ENCODE measurements at regions not wholly inside any gene's neighbourhood (a gene's known extent, or its start where the extent isn't known, plus 50 kb on each side); places are given as distances from the start of the nearest gene placed in this dataset.
"Not testable (repeated sequence)": the region's sequence is repeated elsewhere in the genome, so short reads cannot be mapped to it uniquely, and the experiment has no call there.

- POLR2A ChIA-PET: no interaction called here
- no peak for TF ChIP-seq CTCF (IDR thresholded peaks at IDR 0.05; ENCODE audit: control extremely low read depth, extremely low read depth, low read depth, missing control alignments)
- no peak for DNase-seq (ENCODE audit: extremely low spot score)
- CTCF ChIA-PET: interaction anchor here (1.5 to 1.7 kb wide), 2 partner anchors 27 to 34 kb away, joined by 4 to 6 read pairs; no protein-coding TSS in a partner anchor
Observed at GRCh38 chr7:67344481-67345193, 348.0 kb downstream of the TYW1 start.

GRCh38 chr7:67346126-67346525 lies 349.5 kb downstream of the TYW1 start:
- ChIA-PET CTCF (interaction anchor here (1.5 to 1.7 kb wide), 2 partner anchors 25 to 32 kb away, joined by 4 to 6 read pairs; no protein-coding TSS in a partner anchor), POLR2A (no interaction called here)
- DNase-seq (ENCODE audit: extremely low spot score): no peak
- TF ChIP-seq CTCF (IDR thresholded peaks at IDR 0.05; ENCODE audit: control extremely low read depth, extremely low read depth, low read depth, missing control alignments): no peak

GRCh38 chr7:67346876-67347275 lies 350.2 kb downstream of the TYW1 start:
- DNase-seq (ENCODE audit: extremely low spot score): no peak
- TF ChIP-seq CTCF (IDR thresholded peaks at IDR 0.05; ENCODE audit: control extremely low read depth, extremely low read depth, low read depth, missing control alignments): no peak
- CTCF ChIA-PET: no interaction called here
- POLR2A ChIA-PET: no interaction called here

- CTCF ChIA-PET: no interaction called here
- TF ChIP-seq CTCF (IDR thresholded peaks at IDR 0.05; ENCODE audit: control extremely low read depth, extremely low read depth, low read depth, missing control alignments): no peak
- POLR2A ChIA-PET: no interaction called here
- no peak for DNase-seq (ENCODE audit: extremely low spot score)
Observed at GRCh38 chr7:67348171-67348570, 351.5 kb downstream of the TYW1 start.

GRCh38 chr7:67357653-67358052 lies 361.0 kb downstream of the TYW1 start:
- POLR2A ChIA-PET; DNase-seq (ENCODE audit: extremely low spot score): not testable (repeated sequence)
- CTCF ChIA-PET: interaction anchor here (1.4 kb wide), 1 partner anchor 20 kb away, joined by 3 read pairs; no protein-coding TSS in a partner anchor

- CTCF ChIA-PET: interaction anchor here (1.4 kb wide), 1 partner anchor 20 kb away, joined by 3 read pairs; no protein-coding TSS in a partner anchor
- DNase-seq (ENCODE audit: extremely low spot score); POLR2A ChIA-PET: not testable (repeated sequence)
Observed at GRCh38 chr7:67358316-67358715, 361.7 kb downstream of the TYW1 start.

- DNase-seq (ENCODE audit: extremely low spot score); POLR2A ChIA-PET: not testable (repeated sequence)
- CTCF ChIA-PET: interaction anchor here (1.4 kb wide), 1 partner anchor 19 kb away, joined by 3 read pairs; no protein-coding TSS in a partner anchor
Observed at GRCh38 chr7:67358738-67359137, 362.1 kb downstream of the TYW1 start.

- CTCF ChIA-PET: interaction anchor here (1.1 to 1.3 kb wide), 2 partner anchors 11 to 18 kb away, joined by 3 to 4 read pairs; no protein-coding TSS in a partner anchor
- no peak for TF ChIP-seq CTCF (IDR thresholded peaks at IDR 0.05; ENCODE audit: control extremely low read depth, extremely low read depth, low read depth, missing control alignments)
- POLR2A ChIA-PET: no interaction called here
- DNase-seq (ENCODE audit: extremely low spot score): no peak
Observed at GRCh38 chr7:67359900-67360299, 363.3 kb downstream of the TYW1 start.
